Tibial nerve (tissue), 3 donors: ENCODE measurements at regions not wholly inside any gene's neighbourhood (a gene's known extent, or its start where the extent isn't known, plus 50 kb on each side); places are given as distances from the start of the nearest gene placed in this dataset.

Source experiments
- CTCF ChIP-seq, 5 experiments: fragments of 200-600 bp in 3 of 5; fragments of 450-650 bp in 2 of 5; sonication (generic) in 3 of 5; IDR thresholded peaks; one replicate each; pipeline ENCODE4 v1.5.1; 2016 to 2019; ENCODE audit warnings: antibody characterized with exemption in 5 of 5, mild to moderate bottlenecking in 3 of 5, moderate library complexity in 2 of 5
- POLR2A ChIP-seq, 2 donors: fragments of 450-650 bp; IDR thresholded peaks; one replicate each; pipeline ENCODE4 v1.6.1; 2017; ENCODE audit warnings: antibody characterized with exemption in 2 of 2, mild to moderate bottlenecking in 2 of 2, moderate library complexity in 2 of 2

GRCh38 chr2:8249141-8249540 lies 432.7 kb upstream of the ID2 start:
- TF ChIP-seq POLR2A (IDR thresholded peaks at IDR 0.05) (no peak), CTCF (IDR thresholded peaks at IDR 0.05) (no peak)
